Panc1 (cell line): ENCODE measurements at regions not wholly inside any gene's neighbourhood (a gene's known extent, or its start where the extent isn't known, plus 50 kb on each side); places are given as distances from the start of the nearest gene placed in this dataset.

ENCODE experiments used
- CTCF ChIP-seq: fragments of 450-650 bp; IDR thresholded peaks from 2 replicates; pipeline ENCODE4 v1.5.1; 2017; ENCODE audit warnings: mild to moderate bottlenecking
- POLR2AphosphoS5 ChIP-seq: IDR thresholded peaks from 2 replicates; pipeline ENCODE4 v1.6.1; 2012; ENCODE audit warnings: mild to moderate bottlenecking, low read depth, low read length, moderate library complexity
- REST ChIP-seq, 2 experiments: IDR thresholded peaks; 2 replicates each; pipeline ENCODE4 v1.6.1; 2011 to 2012; ENCODE audit warnings: low read depth in 2 of 2, control low read depth in 1 of 2, low read length in 1 of 2, mild to moderate bottlenecking in 1 of 2, moderate library complexity in 1 of 2; ENCODE audit not compliant: insufficient read depth in 1 of 2
- SIN3A ChIP-seq: IDR thresholded peaks from 2 replicates; pipeline ENCODE4 v1.6.1; 2012; ENCODE audit warnings: low read depth, mild to moderate bottlenecking, low read length, moderate library complexity, borderline replicate concordance; ENCODE audit not compliant: insufficient read depth
- TCF7L2 ChIP-seq: IDR thresholded peaks from 2 replicates; pipeline ENCODE4 v1.6.1; 2011; ENCODE audit warnings: mild to moderate bottlenecking, low read depth, low read length, inconsistent platforms

GRCh38 chr9:106314476-106314875 lies 548.5 kb upstream of the ZNF462 start:
- TF ChIP-seq CTCF, result no peak
- TF ChIP-seq REST (IDR thresholded peaks at IDR 0.05; ENCODE audit: insufficient read depth in 1 of 2, low read depth in 2 of 2, low read length in 1 of 2), result no peak
- TF ChIP-seq SIN3A, result no peak
- TF ChIP-seq POLR2AphosphoS5, result no peak
- TF ChIP-seq TCF7L2, result no peak
